AG04450 (cell line): ENCODE measurements at regions not wholly inside any gene's neighbourhood (a gene's known extent, or its start where the extent isn't known, plus 50 kb on each side); places are given as distances from the start of the nearest gene placed in this dataset.

Experiments
- CTCF ChIA-PET: fragments of 300-600, 350-600 bp; formaldehyde crosslinking; extraction: SDS; loops from one replicate; lab custom pipeline; 2022; ENCODE audit warnings: antibody characterized with exemption, inconsistent platforms; lab: Charles Lee
- POLR2A ChIA-PET: fragments of 350-600 bp; formaldehyde crosslinking; extraction: SDS; loops from one replicate; lab custom pipeline; 2021; ENCODE audit warnings: antibody characterized with exemption, inconsistent platforms; lab: Yijun Ruan, JAX
- DNase-seq: peaks from one replicate; pipeline ENCODE4 v3.0.0-alpha.2; 2011; ENCODE audit warnings: low read depth, low spot score
- H3K27ac ChIP-seq: one replicate; pipeline ENCODE4 v1.5.1; 2012; ENCODE audit warnings: low read depth, low read length, control low read depth
- H3K27me3 ChIP-seq: one replicate; pipeline ENCODE4 v1.6.0; 2012; ENCODE audit warnings: low read length; ENCODE audit not compliant: control insufficient read depth, insufficient read depth
- H3K4me3 ChIP-seq: 2 replicates; pipeline ENCODE4 v1.5.1; 2011; ENCODE audit warnings: mild to moderate bottlenecking, low read depth, low read length, control low read depth
- H3K9me3 ChIP-seq: 2 replicates; pipeline ENCODE4 v1.5.1; 2012; ENCODE audit warnings: low read length; ENCODE audit not compliant: control insufficient read depth, insufficient read depth
- CTCF ChIP-seq: IDR thresholded peaks from 2 replicates; pipeline ENCODE4 v1.5.1; 2011; ENCODE audit warnings: low read depth, low read length, control low read depth, inconsistent platforms

DNA sequence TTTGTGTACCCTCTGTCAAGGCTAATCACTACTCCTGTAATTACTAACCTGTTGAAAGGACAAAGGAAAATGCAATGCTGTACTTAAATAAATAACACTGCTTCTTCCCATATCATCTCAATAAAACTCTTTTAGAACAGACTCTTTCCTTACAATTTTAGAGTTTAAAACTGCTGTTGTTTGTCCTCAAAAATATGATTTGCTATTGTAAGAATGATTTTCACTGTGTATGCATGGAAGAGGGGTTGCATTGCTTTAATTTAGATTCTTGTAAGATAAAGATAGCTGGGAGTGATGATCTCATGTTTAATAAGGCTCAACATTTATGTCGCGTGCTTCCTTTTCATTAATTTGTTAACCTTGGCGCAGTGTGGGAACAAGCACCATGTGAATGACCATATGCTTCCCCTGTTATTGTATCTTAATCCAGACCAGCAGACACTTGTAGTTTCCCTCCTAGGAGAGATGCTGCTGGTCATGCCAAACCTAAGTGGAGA, 89.8 kb upstream of the ATXN1 start:
- Histone ChIP-seq H3K27ac (no peak overlapping the region), H3K4me3 (no peak overlapping the region), H3K27me3 (no peaks in the 10 kb centered on the region), H3K9me3 (no peaks in the 10 kb centered on the region)
- no peak for TF ChIP-seq CTCF
- ChIA-PET CTCF (interaction anchor here (0.6 kb wide), 1 partner anchor 562 kb away, joined by 3 read pairs; no protein-coding TSS in a partner anchor), POLR2A (no interaction called here)
- DNase-seq: no peak

GRCh38 chr6:16850681-16851026, 89.4 kb upstream of the ATXN1 start:
- ChIA-PET POLR2A (interaction anchor here (0.6 kb wide), 1 partner anchor 114 kb away, joined by 4 read pairs; no protein-coding TSS in a partner anchor), CTCF (interaction anchor here (0.6 to 1.1 kb wide), 4 partner anchors 51 to 561 kb away, joined by 3 to 7 read pairs (median 4); no protein-coding TSS in a partner anchor)
- no peaks in the 10 kb centered on the region for H3K9me3 ChIP-seq
- no peak overlapping the region for H3K27ac ChIP-seq
- TF ChIP-seq CTCF: no peak
- H3K27me3 ChIP-seq: no peaks in the 10 kb centered on the region
- H3K4me3 ChIP-seq: no peak overlapping the region
- no peak for DNase-seq

DNA sequence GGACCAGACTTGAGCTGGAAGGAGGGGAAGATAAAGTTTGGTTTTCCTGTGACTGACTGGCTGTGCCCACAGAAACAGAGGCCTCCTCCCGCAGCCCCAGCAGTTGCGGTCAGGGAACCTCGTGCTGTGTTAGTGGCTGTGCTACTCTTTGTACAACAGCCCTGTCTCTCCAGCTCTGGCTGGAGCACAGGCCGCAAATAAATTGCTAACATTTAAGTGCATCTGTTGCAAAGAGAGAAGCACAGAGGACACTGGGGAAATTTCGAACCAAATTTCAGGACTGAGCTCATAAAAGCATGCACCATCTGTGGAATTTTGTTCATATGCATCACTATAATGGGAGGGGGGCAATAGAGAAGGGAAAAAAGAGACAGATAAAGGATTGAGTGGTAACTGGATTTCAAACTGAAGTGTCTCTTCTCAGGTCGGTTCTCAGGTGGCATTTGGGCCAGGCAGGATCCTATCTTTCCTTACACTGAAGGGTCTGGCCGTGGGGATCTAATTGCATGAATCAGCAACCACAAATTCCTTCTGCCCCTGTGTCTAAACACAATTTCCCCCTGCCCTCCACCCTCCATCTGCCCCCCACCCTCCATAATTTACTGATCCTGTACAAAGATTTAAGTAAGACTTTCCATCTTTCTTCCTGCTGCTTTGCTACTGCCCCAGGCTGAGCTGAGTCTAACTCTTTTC, 88.9 kb upstream of the ATXN1 start:
- peak overlapping the region; percentile 54 for H3K27ac ChIP-seq
- H3K4me3 ChIP-seq: no peak overlapping the region
- DNase-seq: no peak
- no peaks in the 10 kb centered on the region for H3K27me3 ChIP-seq
- no peaks in the 10 kb centered on the region for H3K9me3 ChIP-seq
- ChIA-PET CTCF (interaction anchor here (0.6 to 1.1 kb wide), 4 partner anchors 52 to 561 kb away, joined by 3 to 7 read pairs (median 4); no protein-coding TSS in a partner anchor), POLR2A (interaction anchor here (0.6 kb wide), 2 partner anchors 70 to 115 kb away, joined by 3 to 4 read pairs; no protein-coding TSS in a partner anchor)
- no peak for TF ChIP-seq CTCF

DNA sequence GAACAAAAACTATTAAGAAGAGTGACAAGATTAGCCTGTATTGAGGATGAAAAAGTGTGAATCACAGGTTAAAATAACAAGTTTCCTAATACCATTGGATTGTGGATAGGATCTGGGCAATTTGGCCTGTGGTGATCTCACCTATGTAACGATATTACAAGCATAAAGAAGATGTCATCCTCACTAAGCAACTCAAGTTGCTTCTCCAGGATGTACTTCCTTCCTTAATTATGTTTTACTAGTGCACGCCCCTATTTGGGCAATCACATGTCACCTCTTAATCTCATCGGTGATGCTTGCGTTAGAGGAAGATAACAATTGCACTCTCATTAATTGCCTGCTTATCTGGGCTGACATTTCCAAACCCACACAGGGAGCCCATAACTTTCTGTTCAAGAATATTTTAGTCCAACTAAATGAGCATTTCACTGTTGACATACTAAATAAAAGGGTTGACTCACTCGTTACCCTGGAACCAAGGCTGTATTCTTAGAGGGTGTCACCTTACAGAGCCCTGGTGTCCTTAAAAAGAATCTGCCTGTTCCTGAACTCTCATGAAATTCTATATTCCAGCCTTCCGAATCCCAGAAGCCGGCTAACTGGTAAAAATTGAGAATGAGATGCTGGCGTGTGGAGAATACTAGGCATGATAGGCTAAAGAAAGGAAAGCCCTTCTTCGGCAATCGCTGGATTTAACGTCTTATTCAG, 88.2 kb upstream of the ATXN1 start:
- no peak for TF ChIP-seq CTCF
- CTCF ChIA-PET: interaction anchor here (1.1 to 1.3 kb wide), 2 partner anchors 20 to 339 kb away, joined by 3 to 4 read pairs; no protein-coding TSS in a partner anchor

More for the DNA sequence above, 88.2 kb upstream of the ATXN1 start:
- POLR2A ChIA-PET: interaction anchor here (0.6 kb wide), 1 partner anchor 70 kb away, joined by 3 read pairs; no protein-coding TSS in a partner anchor
- H3K4me3 ChIP-seq: no peak overlapping the region
- no peaks in the 10 kb centered on the region for H3K27me3 ChIP-seq
- H3K27ac ChIP-seq: peak overlapping the region; percentile 54
- H3K9me3 ChIP-seq: no peaks in the 10 kb centered on the region
- peak; percentile 11 for DNase-seq
